ENCODE measurements at regions not wholly inside any gene's neighbourhood (a gene's known extent, or its start where the extent isn't known, plus 50 kb on each side); places are given as distances from the start of the nearest gene placed in this dataset.

GRCh38 chr2:176984987-176985386 is 227.6 kb upstream of the HNRNPA3 start:
- H3K36me3 ChIP-seq: no peaks in the 10 kb centered on the region
- intact Hi-C loops (cut with DNase I; ENCODE audit: low total_unique reads): no loop called here
- DNase-seq: no peak
- H3K9me3 ChIP-seq: no peaks in the 10 kb centered on the region
- no peak overlapping the region for H3K27ac ChIP-seq
- peaks cover 0 to 10% of the 10 kb centered on the region in 2 donors for H3K27me3 ChIP-seq
- TF ChIP-seq CTCF (IDR thresholded peaks at IDR 0.05): no peak
- H3K4me3 ChIP-seq: no peak overlapping the region
- no peaks in the 10 kb centered on the region for H3K4me1 ChIP-seq

- H3K27me3 ChIP-seq: peaks cover 0 to 10% of the 10 kb centered on the region in 2 donors
- H3K36me3 ChIP-seq: no peaks in the 10 kb centered on the region
- intact Hi-C loops (cut with DNase I; ENCODE audit: low total_unique reads): no loop called here
- TF ChIP-seq CTCF (IDR thresholded peaks at IDR 0.05): no peak
- H3K9me3 ChIP-seq: no peaks in the 10 kb centered on the region
- H3K4me1 ChIP-seq: no peaks in the 10 kb centered on the region
- H3K4me3 ChIP-seq: no peak overlapping the region
- DNase-seq: no peak
- H3K27ac ChIP-seq: no peak overlapping the region
Observed at GRCh38 chr2:176985871-176986270, 226.7 kb upstream of the HNRNPA3 start.

- intact Hi-C loops (cut with DNase I; ENCODE audit: low total_unique reads): no loop called here
- no peaks in the 10 kb centered on the region for H3K9me3 ChIP-seq
- no peaks in the 10 kb centered on the region for H3K4me1 ChIP-seq
- TF ChIP-seq CTCF (IDR thresholded peaks at IDR 0.05): no peak
- H3K27ac ChIP-seq: no peak overlapping the region
- DNase-seq: no peak
- no peak overlapping the region for H3K4me3 ChIP-seq
- H3K27me3 ChIP-seq: peaks cover 0 to 8% of the 10 kb centered on the region in 2 donors
- no peaks in the 10 kb centered on the region for H3K36me3 ChIP-seq
Observed at GRCh38 chr2:176986487-176986886, 226.1 kb upstream of the HNRNPA3 start.

GRCh38 chr2:176991411-176991810 is 221.2 kb upstream of the HNRNPA3 start:
- intact Hi-C loops (cut with DNase I; ENCODE audit: low total_unique reads): no loop called here
- Histone ChIP-seq H3K4me1 (no peaks in the 10 kb centered on the region), H3K9me3 (no peaks in the 10 kb centered on the region), H3K4me3 (no peak overlapping the region), H3K27ac (no peak overlapping the region), H3K36me3 (no peaks in the 10 kb centered on the region), H3K27me3 (no peaks in the 10 kb centered on the region)
- no peak for TF ChIP-seq CTCF (IDR thresholded peaks at IDR 0.05)
- no peak for DNase-seq

GRCh38 chr2:176997074-176997791 is 215.4 kb upstream of the HNRNPA3 start:
- H3K9me3 ChIP-seq: no peaks in the 10 kb centered on the region
- no peaks in the 10 kb centered on the region for H3K36me3 ChIP-seq
- no peak for DNase-seq
- TF ChIP-seq CTCF (IDR thresholded peaks at IDR 0.05): no peak
- intact Hi-C loops (cut with DNase I; ENCODE audit: low total_unique reads): no loop called here
- no peak overlapping the region for H3K4me3 ChIP-seq
- H3K4me1 ChIP-seq: peaks cover 0 to 4% (median 0%) of the 10 kb centered on the region in 4 donors
- H3K27me3 ChIP-seq: no peaks in the 10 kb centered on the region
- no peak overlapping the region for H3K27ac ChIP-seq

- intact Hi-C loops (cut with DNase I; ENCODE audit: low total_unique reads): no loop called here
- no peak for DNase-seq
- Histone ChIP-seq H3K36me3 (no peaks in the 10 kb centered on the region), H3K4me1 (peaks cover 0 to 4% (median 0%) of the 10 kb centered on the region in 4 donors), H3K4me3 (no peak overlapping the region), H3K27ac (no peak overlapping the region), H3K9me3 (no peaks in the 10 kb centered on the region), H3K27me3 (no peaks in the 10 kb centered on the region)
- TF ChIP-seq CTCF (IDR thresholded peaks at IDR 0.05): no peak
Observed at GRCh38 chr2:176997792-176998169, 214.8 kb upstream of the HNRNPA3 start.

Measured in tibial artery (tissue), 4 donors.